ENCODE measurements at regions not wholly inside any gene's neighbourhood (a gene's known extent, or its start where the extent isn't known, plus 50 kb on each side); places are given as distances from the start of the nearest gene placed in this dataset.

- no peak overlapping the region for H3K4me3 ChIP-seq (ENCODE audit: low read depth, low read length)
- no peak for DNase-seq (ENCODE audit: low read depth)
- TF ChIP-seq CTCF (IDR thresholded peaks at IDR 0.05; ENCODE audit: control insufficient read depth, extremely low read depth, insufficient read depth): no peak
Observed at GRCh38 chr4:56745042-56745441, 63.9 kb upstream of the HOPX start.

GRCh38 chr4:56744030-56744429 is 62.9 kb upstream of the HOPX start:
- no peak overlapping the region for H3K4me3 ChIP-seq (ENCODE audit: low read depth, low read length)
- no peak for DNase-seq (ENCODE audit: low read depth)
- TF ChIP-seq CTCF (IDR thresholded peaks at IDR 0.05; ENCODE audit: control insufficient read depth, extremely low read depth, insufficient read depth): no peak

- no peak overlapping the region for H3K4me3 ChIP-seq (ENCODE audit: low read depth, low read length)
- DNase-seq (ENCODE audit: low read depth): peak; percentile 90
- TF ChIP-seq CTCF (IDR thresholded peaks at IDR 0.05; ENCODE audit: control insufficient read depth, extremely low read depth, insufficient read depth): no peak
Observed at GRCh38 chr4:56743550-56743949, 62.5 kb upstream of the HOPX start.

GRCh38 chr4:56742080-56742871 is 61.2 kb upstream of the HOPX start:
- DNase-seq (ENCODE audit: low read depth): no peak
- no peak overlapping the region for H3K4me3 ChIP-seq (ENCODE audit: low read depth, low read length)
- TF ChIP-seq CTCF (IDR thresholded peaks at IDR 0.05; ENCODE audit: control insufficient read depth, extremely low read depth, insufficient read depth): no peak

GRCh38 chr4:56741595-56741994 is 60.5 kb upstream of the HOPX start:
- no peak overlapping the region for H3K4me3 ChIP-seq (ENCODE audit: low read depth, low read length)
- no peak for TF ChIP-seq CTCF (IDR thresholded peaks at IDR 0.05; ENCODE audit: control insufficient read depth, extremely low read depth, insufficient read depth)
- DNase-seq (ENCODE audit: low read depth): no peak

- no peak for TF ChIP-seq CTCF (IDR thresholded peaks at IDR 0.05; ENCODE audit: control insufficient read depth, extremely low read depth, insufficient read depth)
- no peak overlapping the region for H3K4me3 ChIP-seq (ENCODE audit: low read depth, low read length)
- peak; percentile 49 for DNase-seq (ENCODE audit: low read depth)
Observed at GRCh38 chr4:56739066-56739777, 58.1 kb upstream of the HOPX start.
